Activated T-cell treated with anti-CD3 and anti-CD28 coated beads for 1 hour (primary cell): ENCODE measurements at regions not wholly inside any gene's neighbourhood (a gene's known extent, or its start where the extent isn't known, plus 50 kb on each side); places are given as distances from the start of the nearest gene placed in this dataset.

Experiments
- DNase-seq: peaks from one replicate; pipeline ENCODE4 v3.0.0-alpha.2; 2020; ENCODE audit warnings: low read depth

GRCh38 chr7:32346253-32346652, 143.9 kb downstream of the LSM5 start:
- DNase-seq = no peak

- no peak for DNase-seq
Observed at GRCh38 chr7:32336726-32337125, 153.5 kb downstream of the LSM5 start.

GRCh38 chr7:32335107-32335506, 155.1 kb downstream of the LSM5 start:
- no peak for DNase-seq

GRCh38 chr7:32330602-32331001, 159.6 kb downstream of the LSM5 start:
- no peak for DNase-seq

- no peak for DNase-seq
Observed at GRCh38 chr7:32326078-32326477, 164.1 kb downstream of the LSM5 start.

GRCh38 chr7:32323712-32324111, 166.5 kb downstream of the LSM5 start:
- DNase-seq = no peak

GRCh38 chr7:32319012-32319382, 171.2 kb downstream of the LSM5 start:
- no peak for DNase-seq

- DNase-seq = no peak
Observed at GRCh38 chr7:32318300-32319011, 171.7 kb downstream of the LSM5 start.

- DNase-seq = no peak
Observed at GRCh38 chr7:32316839-32317238, 173.3 kb downstream of the LSM5 start.

GRCh38 chr7:32314761-32315160, 175.4 kb downstream of the LSM5 start:
- no peak for DNase-seq

GRCh38 chr7:32301427-32301826, 188.8 kb downstream of the LSM5 start:
- no peak for DNase-seq

- DNase-seq = no peak
Observed at GRCh38 chr7:32299133-32299702, 191.0 kb downstream of the LSM5 start.

GRCh38 chr7:32298408-32299132, 191.6 kb downstream of the LSM5 start:
- no peak for DNase-seq

- no peak for DNase-seq
Observed at GRCh38 chr7:32293833-32294232, 196.3 kb downstream of the LSM5 start.

- no peak for DNase-seq
Observed at GRCh38 chr7:32289651-32290414, 200.3 kb downstream of the LSM5 start.

GRCh38 chr7:32285698-32286097, 204.5 kb downstream of the LSM5 start:
- no peak for DNase-seq

- DNase-seq = no peak
Observed at GRCh38 chr7:32283546-32283945, 206.6 kb downstream of the LSM5 start.

- no peak for DNase-seq
Observed at GRCh38 chr7:32279500-32279899, 209.3 kb upstream of the PDE1C start.

GRCh38 chr7:32275216-32276009, 205.2 kb upstream of the PDE1C start:
- no peak for DNase-seq

GRCh38 chr7:32273297-32273696, 203.1 kb upstream of the PDE1C start:
- no peak for DNase-seq

- no peak for DNase-seq
Observed at GRCh38 chr7:32266932-32267475, 196.8 kb upstream of the PDE1C start.
